ENCODE measurements at regions not wholly inside any gene's neighbourhood (a gene's known extent, or its start where the extent isn't known, plus 50 kb on each side); places are given as distances from the start of the nearest gene placed in this dataset.
A peak's percentile ranks its signal among the peaks of the same experiment; 100 is the strongest.

DNA sequence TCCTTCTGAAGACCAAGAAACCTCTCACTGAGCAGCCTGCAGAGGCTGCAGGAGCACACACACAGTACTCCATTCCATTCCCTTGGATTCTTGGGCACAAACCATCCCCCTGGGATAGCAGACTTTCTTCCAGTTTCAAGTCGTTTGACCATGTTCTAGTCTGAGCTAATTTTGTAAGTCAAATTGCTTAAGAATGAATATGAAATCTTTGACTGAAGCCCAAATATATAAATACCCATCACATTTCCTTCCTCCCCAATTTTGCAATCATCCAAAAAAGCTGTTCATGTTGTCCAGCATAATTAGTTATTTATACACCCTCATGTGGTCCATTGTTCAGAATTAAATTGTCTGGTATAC lies 231.2 kb upstream of the TPRG1 start:
- no peak overlapping the region for H3K27ac ChIP-seq
- no peak for DNase-seq (ENCODE audit: low read depth, low spot score)

DNA sequence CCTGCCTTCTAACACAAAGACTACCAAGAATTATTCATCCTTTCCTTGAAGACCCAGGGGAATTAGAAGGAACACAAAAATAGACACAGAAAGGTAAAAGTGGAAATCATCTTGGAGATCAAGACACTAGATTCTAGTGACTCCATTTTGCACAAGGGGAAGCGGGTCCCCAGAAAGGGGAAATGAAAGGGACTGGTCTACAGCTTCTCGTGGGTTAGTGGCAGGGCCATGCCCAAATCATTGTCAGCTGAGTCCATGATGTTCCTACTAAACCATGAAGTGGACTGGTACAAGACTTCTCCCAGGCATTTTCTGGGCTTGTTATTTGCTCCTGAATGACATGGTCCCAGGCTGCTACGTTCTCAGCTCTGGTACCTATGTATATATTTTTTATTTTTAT lies 230.7 kb upstream of the TPRG1 start:
- no peak overlapping the region for H3K27ac ChIP-seq
- no peak for DNase-seq (ENCODE audit: low read depth, low spot score)

DNA sequence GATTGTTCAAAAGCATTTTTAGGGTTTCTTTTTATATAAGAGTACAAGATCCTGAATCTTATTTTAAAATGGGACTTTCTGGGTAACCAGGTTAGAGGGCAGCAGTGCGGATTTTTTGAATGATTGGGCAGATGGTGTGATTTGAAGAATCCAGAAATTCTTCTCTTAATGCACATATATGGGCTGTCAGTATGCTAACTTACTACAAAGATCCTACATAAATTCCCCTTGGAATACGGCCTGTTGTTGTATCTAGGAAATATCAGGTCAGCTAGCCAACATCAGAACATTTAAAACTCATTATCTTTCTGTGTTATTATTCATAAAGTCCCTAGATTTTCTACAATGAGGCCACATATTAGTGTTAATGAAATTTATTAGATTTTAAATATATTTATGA lies 229.6 kb upstream of the TPRG1 start:
- no peak overlapping the region for H3K27ac ChIP-seq
- no peak for DNase-seq (ENCODE audit: low read depth, low spot score)

DNA sequence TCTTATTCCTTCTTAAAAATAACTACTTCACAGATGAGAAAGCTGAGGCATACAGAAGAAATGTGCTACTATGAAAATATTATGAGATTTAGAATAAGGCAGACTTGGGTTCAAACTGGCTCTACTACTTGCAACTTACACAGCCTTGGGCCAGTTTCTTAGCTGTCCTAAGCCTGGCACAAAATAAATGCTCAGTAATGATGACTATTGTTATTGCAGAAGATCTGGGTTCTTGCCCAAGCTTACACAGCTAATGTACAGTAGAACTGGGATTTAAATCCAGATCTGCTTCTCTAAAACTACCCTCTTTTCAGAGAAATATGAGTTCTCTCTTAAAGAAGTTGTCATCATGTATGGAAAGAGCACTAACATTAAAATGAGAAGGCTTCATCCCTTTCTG lies 228.2 kb upstream of the TPRG1 start:
- DNase-seq (ENCODE audit: low read depth, low spot score) = no peak
- no peak overlapping the region for H3K27ac ChIP-seq

DNA sequence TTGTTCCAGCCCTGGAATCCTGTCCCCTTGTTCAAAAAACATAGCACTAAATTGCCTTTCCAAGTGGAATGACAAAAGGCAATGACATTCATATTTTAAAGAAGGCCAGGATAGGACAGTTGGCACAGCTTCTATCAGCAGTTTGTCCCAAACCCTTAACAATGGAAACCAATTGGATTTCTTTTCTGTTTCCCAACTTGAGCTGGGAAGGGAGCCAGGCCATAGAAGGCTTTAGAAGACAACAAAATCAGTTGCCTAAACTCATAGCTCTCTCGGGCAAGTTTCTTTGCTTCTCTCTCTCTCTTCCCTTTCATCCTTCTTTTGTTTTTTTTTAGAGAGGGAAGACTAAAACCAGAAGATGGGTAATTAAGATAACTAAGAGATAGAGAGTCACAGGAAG lies 227.7 kb upstream of the TPRG1 start:
- H3K27ac ChIP-seq = no peak overlapping the region

DNA sequence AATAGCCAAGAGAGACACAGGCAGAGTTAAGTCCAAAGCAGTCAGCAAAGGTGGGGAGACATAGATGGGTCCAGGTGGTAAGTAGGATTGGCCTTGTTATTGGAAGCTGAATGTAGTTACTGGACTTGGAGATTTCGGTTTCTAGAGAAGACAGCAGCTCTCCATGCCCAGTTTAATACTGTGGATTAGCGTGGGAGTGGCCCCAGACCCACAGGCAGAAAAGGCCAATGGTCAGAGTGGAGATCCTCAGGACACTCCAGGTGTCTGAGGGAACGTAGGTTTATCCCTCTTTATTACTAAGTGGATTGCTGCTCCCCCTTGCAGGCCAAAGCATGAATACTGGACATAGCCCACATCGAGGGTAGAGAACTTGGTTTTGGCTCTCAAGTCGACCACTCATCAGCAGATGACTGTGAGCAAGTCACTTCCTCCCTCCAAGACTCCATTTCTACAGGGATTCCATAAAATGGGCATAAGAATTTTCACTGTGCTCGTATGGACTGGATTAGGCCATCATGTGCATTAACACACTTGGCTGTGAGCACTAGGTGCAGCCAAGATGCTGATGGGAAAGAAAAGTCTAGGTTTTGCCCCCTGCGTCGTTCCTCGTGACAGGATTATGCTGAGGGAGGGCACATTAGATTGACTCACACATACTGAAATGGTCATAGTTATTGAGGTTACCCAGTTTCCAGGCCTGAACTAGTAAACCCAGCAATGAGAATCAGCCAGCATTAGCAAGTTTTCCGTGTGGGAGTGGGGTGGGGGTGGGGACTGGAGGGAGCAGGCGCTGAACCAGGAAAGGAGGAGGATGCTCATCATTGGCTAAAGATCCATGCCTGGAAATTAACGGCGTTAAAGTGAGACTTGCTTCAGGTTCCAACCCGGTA lies 225.2 kb upstream of the TPRG1 start:
- peak overlapping the region; percentile 90 for H3K27ac ChIP-seq

More for the DNA sequence above, 227.7 kb upstream of the TPRG1 start:
- DNase-seq (ENCODE audit: low read depth, low spot score) = no peak

DNA sequence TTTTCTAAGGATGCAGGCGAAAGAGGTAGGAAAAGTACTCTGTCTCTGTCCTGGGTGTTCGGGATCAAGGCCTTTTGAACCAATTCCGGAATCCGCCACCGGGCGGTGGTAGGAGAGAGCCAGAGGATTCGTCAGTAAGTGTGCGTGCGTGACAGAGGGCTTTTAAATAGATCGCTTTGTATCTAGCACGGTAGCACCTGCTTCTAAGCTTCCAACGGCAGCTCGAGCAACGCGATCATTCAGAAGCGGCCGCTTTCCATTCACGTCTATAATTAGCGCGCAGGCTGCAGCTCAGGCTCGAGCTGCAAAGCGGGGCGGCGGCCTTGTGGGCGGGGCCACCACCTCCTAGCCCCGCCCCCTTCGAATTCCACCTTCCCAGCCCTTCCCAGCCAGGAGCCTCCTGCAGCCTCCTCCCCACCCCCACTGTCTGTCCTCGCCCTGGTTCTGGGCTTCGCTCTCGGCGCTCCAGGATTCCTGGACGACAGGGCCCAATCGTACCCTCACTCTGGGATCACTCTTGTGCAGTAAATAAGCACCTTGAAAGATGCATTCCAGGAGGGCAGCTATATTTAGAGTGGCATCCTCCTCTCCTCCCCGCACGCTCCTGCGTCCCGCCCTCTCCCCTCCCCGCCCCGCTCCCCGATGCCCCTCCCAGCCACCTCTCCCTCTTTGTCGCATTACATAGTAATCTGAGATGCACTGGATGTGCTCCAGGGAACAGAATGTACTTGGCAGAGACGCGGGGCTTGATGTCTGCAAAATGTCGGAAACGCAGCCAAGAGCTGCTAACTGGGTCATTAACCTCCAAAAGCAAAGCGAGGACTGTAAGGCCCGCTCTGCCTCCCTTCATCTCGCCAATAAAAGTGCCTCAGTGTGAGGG lies 224.1 kb upstream of the TPRG1 start:
- H3K27ac ChIP-seq = peak overlapping the region; percentile 90
- peak; percentile 49 for DNase-seq (ENCODE audit: low read depth, low spot score)

More for the DNA sequence above, 225.2 kb upstream of the TPRG1 start:
- DNase-seq (ENCODE audit: low read depth, low spot score) = no peak

DNA sequence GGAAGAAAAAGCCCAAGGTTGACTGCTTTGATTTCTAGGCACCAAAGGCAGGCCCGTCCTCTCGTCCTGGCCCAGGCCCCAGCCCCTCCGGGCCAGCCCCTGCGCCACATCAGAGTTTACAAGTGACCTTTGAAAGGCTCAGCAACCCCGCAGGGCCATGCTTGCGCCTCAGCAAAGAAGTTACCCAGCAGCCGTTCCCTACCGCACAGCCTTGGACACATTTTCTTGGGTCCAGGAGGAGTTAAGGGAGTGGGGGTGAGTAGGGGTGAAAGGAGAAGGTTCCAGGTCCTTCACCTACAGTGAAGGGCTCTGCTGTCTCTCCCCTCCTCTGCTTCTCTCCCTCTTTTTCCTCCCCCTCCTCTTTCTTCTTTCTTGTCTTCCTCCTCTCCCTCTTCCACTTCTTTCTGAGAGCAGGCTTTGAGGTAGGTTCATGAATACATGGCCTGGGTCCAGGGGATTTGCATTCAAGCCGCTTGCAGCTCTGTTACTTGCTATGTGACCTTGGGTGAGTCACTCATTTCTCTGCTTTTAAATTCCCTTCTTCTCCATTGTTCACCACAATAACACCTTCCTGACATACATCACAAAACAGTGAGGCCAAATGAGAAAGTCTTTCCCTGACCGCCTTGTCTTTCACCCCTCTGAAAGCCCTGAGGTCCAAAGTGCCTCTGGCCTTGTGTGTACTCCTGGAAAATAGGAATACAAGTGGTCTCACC lies 223.3 kb upstream of the TPRG1 start:
- peak; percentile 68 for DNase-seq (ENCODE audit: low read depth, low spot score)
- H3K27ac ChIP-seq = peak overlapping the region; percentile 90

DNA sequence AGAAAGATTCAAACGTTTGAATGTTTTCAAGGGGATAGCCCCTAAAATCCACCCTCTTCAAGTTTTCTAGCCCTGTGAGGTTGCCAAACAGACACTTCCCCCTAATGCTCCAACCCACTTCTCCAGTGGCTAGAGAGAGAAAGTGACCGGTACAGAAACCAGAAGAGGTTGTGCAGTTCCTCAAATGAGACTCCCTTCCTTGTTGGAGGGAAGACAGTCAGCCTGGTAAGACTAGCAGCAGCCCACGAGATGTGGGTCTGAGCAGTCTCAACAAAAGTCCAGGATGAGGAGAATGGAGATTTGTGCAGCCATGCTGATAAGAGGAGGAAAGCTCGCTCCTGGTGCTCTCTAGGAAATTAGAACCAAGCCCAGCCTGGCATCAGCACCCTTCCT lies 222.8 kb upstream of the TPRG1 start:
- no peak for DNase-seq (ENCODE audit: low read depth, low spot score)
- H3K27ac ChIP-seq = peak overlapping the region; percentile 90

DNA sequence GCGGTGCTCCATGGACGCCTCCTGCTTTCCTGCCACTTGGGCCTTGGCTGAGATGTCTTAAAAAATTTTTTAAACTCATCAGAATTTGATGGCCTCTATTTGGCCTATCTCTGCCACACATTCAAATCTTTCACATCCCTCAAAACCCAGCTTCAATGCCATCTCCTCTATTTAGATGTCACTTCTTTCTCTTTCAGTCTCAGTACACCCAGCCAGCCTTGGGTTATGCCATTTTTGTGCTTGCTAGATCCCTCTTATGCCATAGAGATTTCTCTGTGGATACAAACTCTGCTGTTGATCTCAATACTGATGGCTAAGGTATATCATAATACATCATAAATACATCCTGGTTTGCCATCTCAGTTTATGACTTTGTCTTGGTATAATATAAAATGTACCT lies 222.3 kb upstream of the TPRG1 start:
- DNase-seq (ENCODE audit: low read depth, low spot score) = no peak
- peak overlapping the region; percentile 90 for H3K27ac ChIP-seq

DNA sequence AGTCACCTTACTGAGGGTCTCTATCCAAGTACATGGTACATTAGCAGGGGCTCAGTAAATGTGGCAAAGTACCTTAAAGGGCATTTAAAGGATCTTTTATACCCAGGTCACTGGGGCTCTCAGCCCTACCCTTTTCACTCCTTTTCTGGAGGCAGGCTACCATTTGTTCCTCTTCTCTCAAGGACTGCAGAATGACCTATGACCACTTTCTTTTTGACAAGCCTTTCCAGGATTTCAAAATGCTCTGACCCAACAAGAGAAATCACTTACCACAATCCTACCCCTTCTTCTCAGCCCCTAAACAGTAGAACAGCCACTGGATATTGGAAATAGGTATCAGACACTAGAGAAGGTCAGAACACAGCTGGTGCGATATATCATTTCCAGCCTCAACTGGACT lies 221.8 kb upstream of the TPRG1 start:
- DNase-seq (ENCODE audit: low read depth, low spot score) = no peak
- peak overlapping the region; percentile 90 for H3K27ac ChIP-seq

DNA sequence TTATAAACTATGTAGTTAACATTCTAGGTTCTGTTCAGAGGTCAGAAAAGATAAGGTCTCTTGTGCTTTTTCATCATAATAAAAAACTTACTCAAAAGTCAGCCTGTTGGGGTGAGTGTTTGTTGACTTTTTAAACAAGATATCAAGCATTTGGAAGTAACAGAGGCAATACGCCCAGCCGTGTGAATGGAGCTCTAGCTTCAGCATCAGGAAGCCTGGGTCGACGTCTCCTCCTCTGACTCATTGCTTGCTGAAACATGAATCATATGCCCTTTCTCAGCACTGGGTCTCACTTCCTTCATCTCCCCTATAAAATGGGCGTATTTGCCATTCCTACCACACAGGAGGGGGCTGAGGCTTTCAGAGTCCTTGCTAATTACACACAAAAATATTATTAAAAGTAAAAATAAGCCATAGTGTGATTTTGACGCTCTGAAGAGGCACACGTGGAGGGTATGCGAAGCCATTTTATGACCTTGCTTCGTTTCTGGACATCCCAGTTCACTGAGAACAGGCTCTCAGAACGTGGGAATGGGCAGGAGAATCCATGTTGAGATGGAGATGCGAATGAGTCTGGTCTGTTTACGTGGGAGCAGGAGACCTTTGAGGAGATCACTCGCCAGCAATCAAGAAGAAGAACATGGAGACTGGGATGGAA lies 220.8 kb upstream of the TPRG1 start:
- DNase-seq (ENCODE audit: low read depth, low spot score) = peak; percentile 78

DNA sequence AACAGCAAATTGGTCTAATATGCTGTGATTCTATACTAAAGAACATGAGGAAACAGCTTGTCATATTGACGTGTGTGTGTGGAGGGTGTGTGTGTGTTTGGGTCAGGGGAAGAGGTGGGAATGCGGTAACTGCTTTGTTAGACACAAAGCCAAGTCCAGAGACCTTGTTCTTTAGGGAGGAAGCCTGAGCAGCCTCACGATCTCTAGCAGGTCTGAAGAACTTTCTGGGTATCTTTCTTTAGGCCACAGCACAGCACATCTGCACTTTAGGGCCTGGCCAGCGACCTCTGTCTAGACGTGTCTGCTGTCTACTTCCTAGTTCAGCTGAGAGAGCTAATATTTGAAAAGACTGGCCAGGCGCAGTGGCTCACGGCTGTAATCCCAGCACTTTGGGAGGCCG lies 220.0 kb upstream of the TPRG1 start:
- no peak for DNase-seq (ENCODE audit: low read depth, low spot score)
- no peak overlapping the region for H3K27ac ChIP-seq

More for the DNA sequence above, 220.8 kb upstream of the TPRG1 start:
- peak overlapping the region; percentile 90 for H3K27ac ChIP-seq

DNA sequence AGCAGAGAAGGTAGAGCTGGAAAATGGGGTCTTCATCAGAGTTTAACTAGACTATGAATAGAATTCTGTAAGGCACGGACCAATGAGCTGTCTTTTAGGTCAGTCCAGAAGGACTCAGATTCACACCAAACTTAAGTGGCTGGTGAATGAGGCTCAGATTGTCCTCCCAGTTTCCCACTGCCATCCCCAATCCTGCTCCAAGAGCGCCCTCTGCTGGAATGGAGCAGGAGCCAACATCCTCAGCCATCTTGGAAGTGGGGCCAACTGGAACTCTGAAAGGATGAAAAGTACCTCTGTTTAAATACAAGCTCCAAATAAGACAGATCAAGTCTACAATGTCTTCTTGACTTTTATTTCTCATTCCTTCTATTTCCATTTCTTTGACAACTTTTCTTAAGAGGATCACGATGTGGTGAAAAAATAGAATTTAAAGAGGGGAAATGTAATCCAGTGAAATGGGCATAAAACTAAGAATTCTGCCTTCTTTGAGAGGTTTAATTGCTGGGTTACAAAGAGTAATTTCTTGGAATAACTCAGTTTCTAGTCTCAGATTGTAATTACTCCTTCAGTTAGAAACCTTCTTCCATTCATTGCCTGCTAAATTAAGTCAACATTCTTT lies 217.1 kb upstream of the TPRG1 start:
- DNase-seq (ENCODE audit: low read depth, low spot score) = no peak
- no peak overlapping the region for H3K27ac ChIP-seq

DNA sequence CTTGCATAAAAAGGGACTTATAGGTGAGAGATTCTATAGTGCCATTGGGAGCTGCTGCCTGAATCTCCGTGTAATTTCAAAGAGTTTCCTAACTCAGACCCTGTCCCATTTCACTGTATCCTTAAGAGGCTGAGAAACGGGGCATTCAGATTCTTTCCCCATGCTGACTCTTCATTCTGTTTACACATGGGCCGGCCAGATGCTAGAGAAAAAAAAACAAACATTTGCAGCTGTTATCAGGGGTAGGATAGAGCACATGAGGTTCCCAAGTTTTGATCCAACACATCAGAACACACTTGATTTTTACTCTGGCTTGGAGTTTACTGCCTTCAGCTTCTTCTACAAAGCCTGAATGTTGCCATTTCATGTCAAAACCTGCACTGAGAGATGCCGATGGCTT lies 215.9 kb upstream of the TPRG1 start:
- H3K27ac ChIP-seq = no peak overlapping the region
- DNase-seq (ENCODE audit: low read depth, low spot score) = no peak

DNA sequence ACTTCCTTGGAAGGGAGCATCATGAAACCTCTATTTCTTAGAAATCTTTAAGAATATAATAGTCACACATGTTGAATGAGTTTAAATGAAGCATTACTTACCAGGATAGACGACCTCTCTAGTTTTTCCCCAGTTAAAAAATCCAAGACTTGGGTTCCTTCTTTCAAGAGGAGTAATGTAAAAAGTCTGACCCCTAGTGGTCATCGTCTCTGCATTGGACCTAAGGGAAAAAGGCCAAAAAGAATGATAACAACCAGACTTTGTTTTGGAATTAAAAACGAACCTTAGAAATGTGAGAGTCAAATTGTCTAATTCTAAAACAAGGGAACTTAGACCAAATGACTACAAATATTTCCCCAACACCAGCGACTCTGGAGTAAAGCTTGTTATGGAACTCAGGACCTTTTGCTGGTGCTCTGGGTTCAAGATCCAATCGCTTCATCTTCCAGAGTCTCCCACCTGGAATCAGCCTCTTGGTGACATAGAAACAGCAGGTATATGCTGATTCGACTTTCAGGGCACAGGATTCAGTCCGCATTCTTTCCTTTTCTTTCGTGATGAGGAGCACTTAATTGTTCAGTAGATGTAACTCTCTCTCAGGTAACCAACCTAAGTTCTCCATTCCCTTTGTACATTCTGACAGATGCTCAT lies 214.8 kb upstream of the TPRG1 start:
- no peak for DNase-seq (ENCODE audit: low read depth, low spot score)
- H3K27ac ChIP-seq = no peak overlapping the region

DNA sequence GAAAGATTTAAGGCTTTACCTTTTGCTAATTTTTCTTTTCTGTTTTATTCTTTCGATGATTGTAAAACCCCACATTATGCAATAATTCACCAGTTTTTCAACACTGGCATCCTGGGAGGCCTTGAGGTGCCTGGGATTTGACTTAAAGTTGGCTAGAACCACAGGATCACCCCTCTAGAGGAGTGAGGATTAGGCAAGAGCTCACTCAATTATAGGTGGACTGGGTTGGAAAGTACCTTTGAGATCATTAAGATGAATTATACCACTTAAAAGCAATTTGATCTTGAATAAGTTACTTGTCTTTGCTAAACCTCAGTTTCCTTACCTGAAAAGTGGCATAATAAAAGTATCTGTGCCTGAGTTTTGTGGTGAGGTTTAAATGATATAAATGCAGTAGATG lies 212.8 kb upstream of the TPRG1 start:
- H3K27ac ChIP-seq = no peak overlapping the region
- DNase-seq (ENCODE audit: low read depth, low spot score) = no peak

DNA sequence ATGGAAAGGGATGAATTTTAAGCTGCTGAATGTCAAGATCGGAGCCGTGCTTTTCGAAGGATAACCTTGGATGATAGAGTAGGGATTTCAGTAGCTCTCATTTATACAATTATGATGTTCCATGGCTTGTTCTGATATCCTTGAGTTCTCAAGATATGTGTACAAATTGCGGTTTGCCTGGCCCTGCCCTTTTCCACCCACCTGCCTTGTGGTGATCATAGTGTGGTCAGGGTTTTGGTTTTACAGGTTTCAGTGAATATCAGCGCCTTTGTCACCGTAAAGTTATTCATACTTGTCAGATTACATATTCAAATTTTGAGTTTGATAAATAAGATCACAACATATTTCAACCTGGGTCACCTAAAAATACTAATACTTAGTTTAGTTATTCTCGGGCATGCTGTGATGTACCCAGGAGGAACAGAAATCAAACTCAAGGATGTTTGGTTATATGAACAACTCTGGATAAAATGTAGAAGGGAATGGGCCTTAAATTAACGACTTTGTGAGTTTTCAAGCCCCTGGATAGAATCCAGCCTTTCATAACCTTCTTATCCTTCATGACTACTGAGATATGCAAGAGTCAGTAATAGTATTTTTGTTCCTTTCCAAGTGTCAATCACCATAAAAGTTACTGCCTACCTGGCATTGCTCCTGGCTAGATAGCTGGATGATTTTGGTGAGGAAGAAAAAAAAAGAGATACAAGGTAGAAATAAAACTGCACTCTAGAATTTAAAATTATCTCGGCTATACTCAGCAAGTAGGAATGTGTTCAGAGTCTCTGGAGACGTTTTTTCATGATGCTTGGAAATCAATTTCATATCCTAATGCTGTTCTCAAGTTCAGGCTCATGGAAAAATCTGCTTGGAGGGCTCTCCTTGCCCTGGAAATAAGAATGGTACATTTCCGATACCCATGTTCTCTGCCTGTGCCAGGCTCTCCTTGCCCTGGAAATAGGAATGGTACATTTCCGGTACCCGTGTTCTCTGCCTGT lies 209.2 kb upstream of the TPRG1 start:
- DNase-seq (ENCODE audit: low read depth, low spot score) = no peak
- H3K27ac ChIP-seq = no peak overlapping the region
